ENCODE measurements at regions not wholly inside any gene's neighbourhood (a gene's known extent, or its start where the extent isn't known, plus 50 kb on each side); places are given as distances from the start of the nearest gene placed in this dataset.

GRCh38 chr5:174527916-174528540, 196.4 kb upstream of the MSX2 start:
- no peak for TF ChIP-seq CTCF (IDR thresholded peaks at IDR 0.05; ENCODE audit: low read depth, low read length, missing control alignments)
- DNase-seq (ENCODE audit: low read depth) = no peak
- H3K4me3 ChIP-seq (ENCODE audit: low read depth, low read length) = no peak overlapping the region

- TF ChIP-seq CTCF (IDR thresholded peaks at IDR 0.05; ENCODE audit: low read depth, low read length, missing control alignments) = no peak
- no peak overlapping the region for H3K4me3 ChIP-seq (ENCODE audit: low read depth, low read length)
- no peak for DNase-seq (ENCODE audit: low read depth)
These were observed 195.4 kb upstream of the MSX2 start for GRCh38 chr5:174528821-174529544.

- DNase-seq (ENCODE audit: low read depth) = no peak
- no peak overlapping the region for H3K4me3 ChIP-seq (ENCODE audit: low read depth, low read length)
- TF ChIP-seq CTCF (IDR thresholded peaks at IDR 0.05; ENCODE audit: low read depth, low read length, missing control alignments) = no peak
These were observed 194.3 kb upstream of the MSX2 start for GRCh38 chr5:174529925-174530681.

GRCh38 chr5:174531782-174532191, 192.6 kb upstream of the MSX2 start:
- no peak for DNase-seq (ENCODE audit: low read depth)
- no peak for TF ChIP-seq CTCF (IDR thresholded peaks at IDR 0.05; ENCODE audit: low read depth, low read length, missing control alignments)
- H3K4me3 ChIP-seq (ENCODE audit: low read depth, low read length) = no peak overlapping the region

GRCh38 chr5:174532455-174533453, 191.6 kb upstream of the MSX2 start:
- no peak for DNase-seq (ENCODE audit: low read depth)
- H3K4me3 ChIP-seq (ENCODE audit: low read depth, low read length) = no peak overlapping the region
- TF ChIP-seq CTCF (IDR thresholded peaks at IDR 0.05; ENCODE audit: low read depth, low read length, missing control alignments) = no peak

- no peak overlapping the region for H3K4me3 ChIP-seq (ENCODE audit: low read depth, low read length)
- no peak for TF ChIP-seq CTCF (IDR thresholded peaks at IDR 0.05; ENCODE audit: low read depth, low read length, missing control alignments)
- DNase-seq (ENCODE audit: low read depth) = no peak
These were observed 190.6 kb upstream of the MSX2 start for GRCh38 chr5:174533751-174534241.

Data from GM12864 (cell line).